ENCODE measurements at regions not wholly inside any gene's neighbourhood (a gene's known extent, or its start where the extent isn't known, plus 50 kb on each side); places are given as distances from the start of the nearest gene placed in this dataset.

DNA sequence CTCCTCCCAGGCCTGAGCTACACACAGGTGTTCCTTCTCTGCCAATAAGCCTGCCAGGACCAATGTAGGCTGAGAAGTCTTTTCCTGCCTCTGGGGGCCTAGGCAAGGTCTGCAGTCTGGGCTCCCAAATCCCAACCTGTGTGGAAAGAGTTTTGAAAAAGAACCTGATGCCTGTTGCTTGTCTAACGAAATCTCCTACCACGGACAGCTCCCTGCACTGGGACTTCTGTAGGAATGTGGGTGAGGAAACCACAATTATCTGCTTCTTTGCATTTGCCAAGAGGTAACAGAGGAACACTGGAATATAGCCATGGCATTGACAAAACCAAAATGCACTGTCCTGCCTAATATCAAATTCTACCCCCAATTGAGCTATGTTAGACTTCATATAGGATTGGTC lies 877.0 kb upstream of the TMEM132C start:
- Histone ChIP-seq H3K27ac (ENCODE audit: low read depth, low read length) (no peak overlapping the region), H3K36me3 (ENCODE audit: control insufficient read depth in 1 of 2, insufficient read depth in 2 of 2, low read length in 2 of 2) (no peaks in the 10 kb centered on the region), H3K4me1 (ENCODE audit: control insufficient read depth in 1 of 2, insufficient read depth in 2 of 2, low read length in 2 of 2) (no peaks in the 10 kb centered on the region), H3K9ac (ENCODE audit: low read depth in 1 of 2, low read length in 2 of 2) (no peak overlapping the region), H3K4me3 (ENCODE audit: low read depth in 1 of 2, low read length in 2 of 2) (no peak overlapping the region), H3K27me3 (ENCODE audit: control insufficient read depth in 1 of 2, insufficient read depth in 2 of 2, low read length in 2 of 2) (no peaks in the 10 kb centered on the region), H3K9me3 (ENCODE audit: control insufficient read depth in 1 of 2, low read length in 2 of 2) (no peaks in the 10 kb centered on the region)

DNA sequence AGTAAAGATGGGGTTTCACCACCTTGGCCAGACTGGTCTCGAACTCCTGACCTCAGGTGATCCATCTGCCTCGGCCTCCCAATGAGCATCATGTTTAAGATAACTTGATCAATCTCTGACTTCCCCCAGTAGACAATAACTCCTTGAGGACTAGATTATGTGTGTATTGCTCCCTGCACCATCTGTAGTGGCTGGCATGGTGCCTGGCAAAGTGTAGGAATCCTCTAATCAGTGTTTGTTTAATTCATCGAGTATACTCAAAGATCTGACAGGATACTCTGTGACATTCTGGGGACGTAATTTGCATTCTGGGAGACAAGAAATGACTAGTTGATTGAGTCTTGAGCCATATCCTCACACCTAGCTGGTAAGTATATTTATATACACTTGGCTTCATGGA lies 873.5 kb upstream of the TMEM132C start:
- H3K9ac ChIP-seq (ENCODE audit: low read depth in 1 of 2, low read length in 2 of 2): no peak overlapping the region
- H3K27ac ChIP-seq (ENCODE audit: low read depth, low read length): no peak overlapping the region
- H3K9me3 ChIP-seq (ENCODE audit: control insufficient read depth in 1 of 2, low read length in 2 of 2): no peaks in the 10 kb centered on the region
- H3K27me3 ChIP-seq (ENCODE audit: control insufficient read depth in 1 of 2, insufficient read depth in 2 of 2, low read length in 2 of 2): no peaks in the 10 kb centered on the region
- H3K36me3 ChIP-seq (ENCODE audit: control insufficient read depth in 1 of 2, insufficient read depth in 2 of 2, low read length in 2 of 2): no peaks in the 10 kb centered on the region
- no peaks in the 10 kb centered on the region for H3K4me1 ChIP-seq (ENCODE audit: control insufficient read depth in 1 of 2, insufficient read depth in 2 of 2, low read length in 2 of 2)
- H3K4me3 ChIP-seq (ENCODE audit: low read depth in 1 of 2, low read length in 2 of 2): no peak overlapping the region

DNA sequence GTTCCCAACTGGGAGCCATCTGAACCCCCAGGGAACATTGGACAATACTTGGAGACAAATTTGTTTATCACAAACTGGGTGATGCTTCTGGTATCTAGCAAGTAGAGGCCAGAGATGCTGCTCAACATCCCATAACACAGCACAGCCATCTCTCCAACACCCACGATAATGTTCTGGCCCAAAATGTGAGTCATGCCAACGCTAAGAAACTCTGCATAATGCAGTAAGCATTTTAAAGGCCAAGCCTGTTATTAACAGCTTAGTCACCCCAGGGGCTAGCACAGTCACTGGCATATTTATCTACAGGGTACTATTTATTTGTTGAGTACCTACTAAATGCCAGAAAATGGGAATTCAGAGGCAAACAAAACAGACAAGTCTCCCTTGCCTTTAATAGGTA lies 873.1 kb upstream of the TMEM132C start:
- Histone ChIP-seq H3K27me3 (ENCODE audit: control insufficient read depth in 1 of 2, insufficient read depth in 2 of 2, low read length in 2 of 2) (no peaks in the 10 kb centered on the region), H3K4me1 (ENCODE audit: control insufficient read depth in 1 of 2, insufficient read depth in 2 of 2, low read length in 2 of 2) (no peaks in the 10 kb centered on the region), H3K9ac (ENCODE audit: low read depth in 1 of 2, low read length in 2 of 2) (no peak overlapping the region), H3K4me3 (ENCODE audit: low read depth in 1 of 2, low read length in 2 of 2) (no peak overlapping the region), H3K36me3 (ENCODE audit: control insufficient read depth in 1 of 2, insufficient read depth in 2 of 2, low read length in 2 of 2) (no peaks in the 10 kb centered on the region), H3K27ac (ENCODE audit: low read depth, low read length) (no peak overlapping the region), H3K9me3 (ENCODE audit: control insufficient read depth in 1 of 2, low read length in 2 of 2) (no peaks in the 10 kb centered on the region)

DNA sequence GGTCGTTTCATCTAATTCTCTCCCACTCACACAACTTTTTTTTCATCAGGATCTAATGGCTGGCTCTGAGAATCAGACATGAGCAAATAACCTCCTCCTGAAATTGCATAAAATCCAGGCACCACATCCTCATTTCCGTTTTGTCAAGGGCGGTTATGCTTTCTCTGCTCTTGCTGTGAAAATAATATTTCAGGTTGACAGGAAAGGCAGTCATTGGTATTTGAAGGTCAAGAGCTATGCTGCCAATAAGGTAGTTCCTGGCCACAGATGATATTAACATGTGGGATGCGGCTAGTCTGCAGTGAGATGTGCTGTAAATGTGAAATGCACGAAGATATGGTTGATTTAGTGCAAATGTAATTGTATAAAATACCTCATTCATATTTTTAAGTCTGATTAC lies 870.2 kb upstream of the TMEM132C start:
- Histone ChIP-seq H3K36me3 (ENCODE audit: control insufficient read depth in 1 of 2, insufficient read depth in 2 of 2, low read length in 2 of 2) (no peaks in the 10 kb centered on the region), H3K9me3 (ENCODE audit: control insufficient read depth in 1 of 2, low read length in 2 of 2) (no peaks in the 10 kb centered on the region), H3K27me3 (ENCODE audit: control insufficient read depth in 1 of 2, insufficient read depth in 2 of 2, low read length in 2 of 2) (no peaks in the 10 kb centered on the region), H3K4me1 (ENCODE audit: control insufficient read depth in 1 of 2, insufficient read depth in 2 of 2, low read length in 2 of 2) (no peaks in the 10 kb centered on the region), H3K27ac (ENCODE audit: low read depth, low read length) (no peak overlapping the region), H3K9ac (ENCODE audit: low read depth in 1 of 2, low read length in 2 of 2) (no peak overlapping the region), H3K4me3 (ENCODE audit: low read depth in 1 of 2, low read length in 2 of 2) (no peak overlapping the region)

DNA sequence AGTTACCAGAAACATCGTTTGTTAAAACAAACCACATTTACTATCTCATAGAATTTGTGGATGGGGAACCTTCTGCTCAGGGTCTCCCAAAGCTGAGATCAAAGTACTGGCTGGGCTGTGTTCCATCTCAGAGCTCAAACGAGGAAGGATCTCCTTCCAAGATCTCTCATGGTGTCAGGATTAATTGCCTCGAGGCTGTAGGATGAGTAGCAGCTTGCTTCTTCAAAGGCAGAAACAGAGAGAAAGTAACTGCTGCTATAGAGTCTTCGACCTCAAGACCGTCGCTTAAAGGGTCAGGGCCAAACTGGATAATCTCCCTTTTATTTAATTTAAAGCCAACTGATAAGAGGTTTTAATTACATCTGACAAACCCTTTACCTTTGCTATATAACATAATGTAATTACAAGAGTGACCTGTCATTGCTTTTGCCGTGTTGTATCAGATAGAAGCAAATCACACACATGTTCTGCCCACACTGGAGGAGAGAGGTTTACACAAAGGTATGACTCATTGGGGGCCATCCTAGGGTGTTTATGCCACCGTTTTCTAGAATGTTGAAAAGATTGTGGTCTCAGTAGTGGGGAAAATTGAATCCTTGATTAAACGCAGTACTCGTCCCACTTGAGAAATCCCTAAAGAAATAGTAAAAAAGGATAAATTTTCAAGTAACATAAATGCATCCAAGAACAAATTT lies 868.8 kb upstream of the TMEM132C start:
- Histone ChIP-seq H3K27me3 (ENCODE audit: control insufficient read depth in 1 of 2, insufficient read depth in 2 of 2, low read length in 2 of 2) (no peaks in the 10 kb centered on the region), H3K9ac (ENCODE audit: low read depth in 1 of 2, low read length in 2 of 2) (no peak overlapping the region), H3K4me1 (ENCODE audit: control insufficient read depth in 1 of 2, insufficient read depth in 2 of 2, low read length in 2 of 2) (no peaks in the 10 kb centered on the region), H3K36me3 (ENCODE audit: control insufficient read depth in 1 of 2, insufficient read depth in 2 of 2, low read length in 2 of 2) (no peaks in the 10 kb centered on the region), H3K9me3 (ENCODE audit: control insufficient read depth in 1 of 2, low read length in 2 of 2) (no peaks in the 10 kb centered on the region), H3K27ac (ENCODE audit: low read depth, low read length) (no peak overlapping the region), H3K4me3 (ENCODE audit: low read depth in 1 of 2, low read length in 2 of 2) (no peak overlapping the region)

DNA sequence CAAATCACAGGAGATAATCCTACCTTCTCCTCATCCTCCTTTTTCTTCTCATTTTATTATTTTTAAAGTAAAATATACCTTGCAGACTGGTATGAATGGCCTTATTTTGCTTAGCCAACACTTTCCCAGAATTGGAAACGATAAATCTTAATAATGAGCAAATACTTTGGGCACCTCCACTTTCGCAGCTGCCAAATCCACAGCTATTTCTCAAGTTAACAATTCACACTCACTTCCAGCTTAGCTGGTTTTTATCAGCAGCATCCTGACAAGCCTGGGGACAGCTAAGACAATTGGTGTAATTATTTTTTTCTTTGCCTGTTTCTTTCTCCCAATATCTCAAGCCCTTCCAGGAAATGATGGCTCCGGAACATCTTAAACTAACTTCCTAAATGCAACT lies 867.5 kb upstream of the TMEM132C start:
- H3K36me3 ChIP-seq (ENCODE audit: control insufficient read depth in 1 of 2, insufficient read depth in 2 of 2, low read length in 2 of 2): no peaks in the 10 kb centered on the region
- no peaks in the 10 kb centered on the region for H3K4me1 ChIP-seq (ENCODE audit: control insufficient read depth in 1 of 2, insufficient read depth in 2 of 2, low read length in 2 of 2)
- no peak overlapping the region for H3K4me3 ChIP-seq (ENCODE audit: low read depth in 1 of 2, low read length in 2 of 2)
- H3K9ac ChIP-seq (ENCODE audit: low read depth in 1 of 2, low read length in 2 of 2): no peak overlapping the region
- H3K27ac ChIP-seq (ENCODE audit: low read depth, low read length): no peak overlapping the region
- no peaks in the 10 kb centered on the region for H3K9me3 ChIP-seq (ENCODE audit: control insufficient read depth in 1 of 2, low read length in 2 of 2)
- H3K27me3 ChIP-seq (ENCODE audit: control insufficient read depth in 1 of 2, insufficient read depth in 2 of 2, low read length in 2 of 2): no peaks in the 10 kb centered on the region

DNA sequence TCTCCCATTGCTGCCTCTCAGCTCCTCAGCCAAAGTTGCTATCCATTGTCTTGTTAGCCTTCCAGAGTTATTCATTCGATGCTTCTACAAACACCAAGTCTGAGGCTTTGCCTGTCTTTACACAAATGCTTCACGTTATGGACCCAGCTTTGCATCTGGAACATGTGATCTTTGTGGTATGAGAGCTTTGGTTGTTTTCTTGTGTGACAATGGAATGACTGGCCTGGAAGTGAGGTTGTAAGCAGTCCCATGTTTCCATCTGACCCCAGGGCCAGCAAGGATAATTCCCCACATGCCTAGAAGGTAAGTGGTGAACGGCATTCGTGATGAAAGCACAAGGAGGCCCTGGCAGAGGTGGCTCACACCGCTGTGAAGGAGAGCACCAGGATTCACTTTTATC lies 866.7 kb upstream of the TMEM132C start:
- Histone ChIP-seq H3K9ac (ENCODE audit: low read depth in 1 of 2, low read length in 2 of 2) (no peak overlapping the region), H3K9me3 (ENCODE audit: control insufficient read depth in 1 of 2, low read length in 2 of 2) (no peaks in the 10 kb centered on the region), H3K4me1 (ENCODE audit: control insufficient read depth in 1 of 2, insufficient read depth in 2 of 2, low read length in 2 of 2) (no peaks in the 10 kb centered on the region), H3K27me3 (ENCODE audit: control insufficient read depth in 1 of 2, insufficient read depth in 2 of 2, low read length in 2 of 2) (no peaks in the 10 kb centered on the region), H3K36me3 (ENCODE audit: control insufficient read depth in 1 of 2, insufficient read depth in 2 of 2, low read length in 2 of 2) (no peaks in the 10 kb centered on the region), H3K27ac (ENCODE audit: low read depth, low read length) (no peak overlapping the region), H3K4me3 (ENCODE audit: low read depth in 1 of 2, low read length in 2 of 2) (no peak overlapping the region)

DNA sequence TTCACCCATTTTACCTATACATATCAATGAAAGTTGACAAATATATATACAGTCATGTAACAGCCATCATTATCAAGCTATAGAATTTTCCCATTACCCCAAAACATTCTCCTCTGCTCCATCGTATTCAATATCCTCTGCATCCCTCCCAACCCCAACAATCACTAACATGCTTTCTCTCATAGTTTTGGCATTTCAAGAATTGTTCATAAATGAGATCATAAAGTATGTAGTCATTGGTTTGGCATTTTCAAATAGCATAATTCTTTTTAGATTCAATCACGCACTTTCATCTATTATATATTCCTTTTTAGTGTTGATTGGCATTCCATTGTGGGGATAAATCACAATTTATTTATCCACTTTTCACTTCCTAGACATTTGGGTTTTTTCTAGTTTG lies 866.0 kb upstream of the TMEM132C start:
- Histone ChIP-seq H3K27me3 (ENCODE audit: control insufficient read depth in 1 of 2, insufficient read depth in 2 of 2, low read length in 2 of 2) (no peaks in the 10 kb centered on the region), H3K4me3 (ENCODE audit: low read depth in 1 of 2, low read length in 2 of 2) (no peak overlapping the region)

DNA sequence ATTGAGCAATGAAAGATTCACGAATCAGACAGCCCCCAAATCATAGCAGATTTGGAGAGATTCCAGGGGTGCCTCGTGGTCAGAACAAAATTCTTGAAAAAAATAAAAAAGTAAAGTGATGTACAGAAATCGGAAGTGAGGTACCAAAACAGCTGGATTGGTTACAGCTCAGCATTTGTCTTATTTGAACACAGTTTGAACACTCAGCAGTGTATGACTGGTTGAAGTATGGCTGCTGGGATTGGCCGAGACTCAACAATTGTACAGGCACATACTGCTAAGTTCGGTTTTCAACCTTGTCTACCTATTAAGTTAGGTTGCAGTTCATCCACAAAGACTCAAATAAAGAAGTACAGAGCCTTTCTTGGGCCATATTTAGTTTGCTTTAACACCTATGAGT lies 865.4 kb upstream of the TMEM132C start:
- H3K9me3 ChIP-seq (ENCODE audit: control insufficient read depth in 1 of 2, low read length in 2 of 2): no peaks in the 10 kb centered on the region
- H3K9ac ChIP-seq (ENCODE audit: low read depth in 1 of 2, low read length in 2 of 2): no peak overlapping the region
- no peaks in the 10 kb centered on the region for H3K36me3 ChIP-seq (ENCODE audit: control insufficient read depth in 1 of 2, insufficient read depth in 2 of 2, low read length in 2 of 2)
- H3K4me1 ChIP-seq (ENCODE audit: control insufficient read depth in 1 of 2, insufficient read depth in 2 of 2, low read length in 2 of 2): no peaks in the 10 kb centered on the region
- H3K27me3 ChIP-seq (ENCODE audit: control insufficient read depth in 1 of 2, insufficient read depth in 2 of 2, low read length in 2 of 2): no peaks in the 10 kb centered on the region
- H3K4me3 ChIP-seq (ENCODE audit: low read depth in 1 of 2, low read length in 2 of 2): no peak overlapping the region
- no peak overlapping the region for H3K27ac ChIP-seq (ENCODE audit: low read depth, low read length)

More for the DNA sequence above, 866.0 kb upstream of the TMEM132C start:
- H3K4me1 ChIP-seq (ENCODE audit: control insufficient read depth in 1 of 2, insufficient read depth in 2 of 2, low read length in 2 of 2): no peaks in the 10 kb centered on the region
- H3K9me3 ChIP-seq (ENCODE audit: control insufficient read depth in 1 of 2, low read length in 2 of 2): no peaks in the 10 kb centered on the region
- H3K27ac ChIP-seq (ENCODE audit: low read depth, low read length): no peak overlapping the region
- H3K36me3 ChIP-seq (ENCODE audit: control insufficient read depth in 1 of 2, insufficient read depth in 2 of 2, low read length in 2 of 2): no peaks in the 10 kb centered on the region
- no peak overlapping the region for H3K9ac ChIP-seq (ENCODE audit: low read depth in 1 of 2, low read length in 2 of 2)

DNA sequence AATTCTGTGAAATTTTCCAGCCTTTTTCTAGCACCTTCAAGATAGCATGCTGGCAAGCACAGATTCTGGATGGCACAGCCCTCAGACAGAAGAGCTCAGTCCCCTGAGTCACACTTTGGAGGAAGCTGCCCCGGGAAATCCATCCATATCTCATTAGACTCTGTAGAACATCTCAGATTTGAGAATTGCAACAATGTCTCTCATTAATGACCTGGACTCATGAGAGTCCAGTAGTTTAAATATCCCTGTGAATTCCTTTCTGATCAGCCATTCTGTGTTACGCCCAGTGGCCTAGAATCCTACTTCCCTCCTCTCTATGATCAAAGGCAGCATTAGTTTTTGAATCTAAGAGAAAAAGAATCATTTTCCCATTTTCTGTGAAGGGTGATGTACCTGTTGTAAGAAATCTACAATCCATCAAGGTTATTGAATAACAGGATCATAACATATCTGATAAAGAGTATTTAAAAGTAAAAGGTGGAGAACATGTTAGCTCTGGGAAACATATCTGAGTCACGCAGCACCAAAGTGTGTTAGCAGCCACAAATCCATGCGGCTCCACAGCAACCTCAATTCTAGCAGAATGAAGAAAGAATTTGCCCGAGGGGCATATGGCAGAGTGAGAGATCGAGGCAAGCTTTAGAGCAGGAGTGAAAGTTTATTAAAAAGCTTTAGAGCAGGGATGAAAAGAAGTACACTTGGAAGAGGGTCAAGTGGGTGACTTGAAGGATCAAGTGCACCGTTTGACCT lies 855.6 kb upstream of the TMEM132C start:
- H3K27ac ChIP-seq (ENCODE audit: low read depth, low read length): no peak overlapping the region
- H3K9ac ChIP-seq (ENCODE audit: low read depth in 1 of 2, low read length in 2 of 2): no peak overlapping the region
- H3K27me3 ChIP-seq (ENCODE audit: control insufficient read depth in 1 of 2, insufficient read depth in 2 of 2, low read length in 2 of 2): no peaks in the 10 kb centered on the region
- H3K9me3 ChIP-seq (ENCODE audit: control insufficient read depth in 1 of 2, low read length in 2 of 2): no peaks in the 10 kb centered on the region
- no peaks in the 10 kb centered on the region for H3K36me3 ChIP-seq (ENCODE audit: control insufficient read depth in 1 of 2, insufficient read depth in 2 of 2, low read length in 2 of 2)
- no peak overlapping the region for H3K4me3 ChIP-seq (ENCODE audit: low read depth in 1 of 2, low read length in 2 of 2)
- no peaks in the 10 kb centered on the region for H3K4me1 ChIP-seq (ENCODE audit: control insufficient read depth in 1 of 2, insufficient read depth in 2 of 2, low read length in 2 of 2)
